Spleen (tissue), 11 donors: ENCODE measurements at regions not wholly inside any gene's neighbourhood (a gene's known extent, or its start where the extent isn't known, plus 50 kb on each side); places are given as distances from the start of the nearest gene placed in this dataset.

ENCODE experiments used
- DNase-seq: peaks from one replicate; pipeline ENCODE4 v3.0.0-alpha.2; 2020
- H3K27ac ChIP-seq, 8 donors: fragments of 200-600 bp; sonication (generic) in 7 of 8; 1 replicate in 4 of 8; 2 replicates in 4 of 8; pipeline versions ENCODE4 v1.5.0 to v1.8.0; 2016 to 2021; ENCODE audit warnings: inconsistent platforms in 4 of 8, mild to moderate bottlenecking in 4 of 8, moderate library complexity in 1 of 8
- H3K27me3 ChIP-seq, 7 donors: fragments of 200-600 bp; sonication (generic) in 6 of 7; replicated peaks in 1 of 7; 1 replicate in 4 of 7; 2 replicates in 3 of 7; pipeline versions ENCODE4 v1.5.0 to v1.8.0; 2016 to 2021; ENCODE audit warnings: inconsistent platforms in 3 of 7, mild to moderate bottlenecking in 1 of 7
- H3K36me3 ChIP-seq, 6 donors: fragments of 200-600 bp; sonication (generic) in 5 of 6; 1 replicate in 4 of 6; 2 replicates in 2 of 6; pipeline versions ENCODE4 v1.5.0 to v1.8.0; 2016 to 2021; ENCODE audit warnings: inconsistent platforms in 2 of 6
- H3K4me1 ChIP-seq, 6 donors: fragments of 200-600 bp; sonication (generic) in 5 of 6; 1 replicate in 3 of 6; 2 replicates in 3 of 6; pipeline versions ENCODE4 v1.5.0 to v1.8.0; 2016 to 2021; ENCODE audit warnings: inconsistent platforms in 3 of 6
- H3K4me3 ChIP-seq, 8 donors: fragments of 200-600 bp; sonication (generic) in 7 of 8; 1 replicate in 4 of 8; 2 replicates in 4 of 8; pipeline versions ENCODE4 v1.5.0 to v1.8.0; 2016 to 2021; ENCODE audit warnings: inconsistent platforms in 4 of 8, mild to moderate bottlenecking in 4 of 8, moderate library complexity in 2 of 8
- H3K9me3 ChIP-seq, 8 donors: fragments of 200-600 bp; sonication (generic) in 7 of 8; 1 replicate in 4 of 8; 2 replicates in 4 of 8; pipeline versions ENCODE4 v1.5.0 to v1.8.0; 2016 to 2021; ENCODE audit warnings: inconsistent platforms in 4 of 8
- CTCF ChIP-seq, 11 experiments: fragments of 200-600 bp in 7 of 11; fragments of 450-650 bp in 4 of 11; sonication (generic) in 4 of 11; IDR thresholded peaks in 8 of 11; conservative IDR thresholded peaks in 3 of 11; 1 replicate in 7 of 11; 2 replicates in 4 of 11; pipeline versions ENCODE4 v1.4.0 to v1.8.0; 2016 to 2021; ENCODE audit warnings: antibody characterized with exemption in 11 of 11, inconsistent platforms in 4 of 11, mild to moderate bottlenecking in 1 of 11
- POLR2A ChIP-seq, 3 donors: fragments of 450-650 bp; IDR thresholded peaks; one replicate each; pipeline ENCODE4 v1.5.1; 2017; ENCODE audit warnings: antibody characterized with exemption in 3 of 3, mild to moderate bottlenecking in 1 of 3
- POLR2AphosphoS5 ChIP-seq, 3 donors: sonication (generic); formaldehyde crosslinking; IDR thresholded peaks; one replicate each; pipeline ENCODE4 v1.5.1; 2017; ENCODE audit warnings: antibody characterized with exemption in 3 of 3
- WGBS, 5 donors: extraction: QIAGEN DNeasy Blood & Tissue Kit in 3 of 5; methylation state at CpG; one replicate each; pipeline versions ENCODE4 v1.1.5 to v1.1.7; 2013 to 2018; 5-methylcytosine and 5-hydroxymethylcytosine counted together
- intact Hi-C: fragments of 100-400 bp; cut with DNase I; formaldehyde crosslinking; loops from one replicate; pipeline ENCODE4 v1.15.0; 2023; ENCODE audit warnings: low total_unique reads
- donor health status: healthy with polysubstance abuse.
- donor health status: DM: no; HTN: no; CAD: no; lungs with moderate emphysema.
- donor health status: DM: no; HTN: no; CAD: no.
- donor health status: Bipolar disorder and iron deficiency.
- donor health status: healthy.
- donor health status: DM: no; HTN: no; CAD: no.
- donor health status: DM: yes; HTN: yes; CAD: no.

DNA sequence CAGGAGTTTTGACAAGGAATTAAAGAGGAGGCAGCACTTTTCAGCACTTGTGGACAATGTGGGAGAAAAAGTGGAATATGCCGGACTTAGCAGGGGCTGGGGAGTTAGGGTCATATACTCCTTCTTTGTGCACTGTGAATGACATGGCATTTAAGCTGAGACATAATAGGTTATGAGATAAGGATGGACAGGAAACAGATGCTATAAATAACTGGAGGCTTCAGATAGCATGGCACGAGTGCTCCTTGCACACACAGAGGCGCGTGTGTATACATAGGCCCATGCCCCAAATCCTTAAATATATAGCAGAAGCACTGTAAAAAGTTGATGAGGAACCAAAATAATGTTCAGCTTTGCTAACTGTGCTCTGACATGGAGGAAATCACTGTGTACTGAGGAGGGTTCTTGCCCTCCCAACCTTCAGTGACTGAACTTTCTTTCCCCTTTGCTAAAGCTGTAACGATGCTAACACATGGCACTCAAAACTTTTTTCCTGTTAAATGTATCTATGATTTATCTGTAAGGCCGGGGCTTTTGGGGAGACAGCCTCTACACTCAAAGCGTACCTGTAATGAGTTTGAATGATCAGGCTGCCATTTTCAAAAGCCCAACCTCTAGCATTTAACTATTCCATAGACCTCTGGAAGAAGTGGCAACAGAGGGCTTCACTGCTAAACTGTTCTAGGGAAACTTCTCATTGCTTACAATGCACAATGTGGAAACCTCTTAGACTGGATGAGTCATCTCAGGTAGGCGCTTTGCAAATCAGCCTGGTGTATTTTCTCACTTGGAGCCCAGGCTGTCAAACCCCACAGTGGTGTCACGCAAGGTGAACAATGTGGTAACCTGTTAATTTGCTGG, 784.6 kb downstream of the NR2F2 start:
- 66 to 75% (median 69%) methylated on average over 9 of the region's 9 CpGs for WGBS, 5 donors
- Histone ChIP-seq H3K36me3 (no peaks in the 10 kb centered on the region), H3K4me1 (peaks cover 0 to 3% (median 0%) of the 10 kb centered on the region in 6 donors), H3K27ac (no peak overlapping the region), H3K4me3 (no peak overlapping the region), H3K27me3 (no peaks in the 10 kb centered on the region), H3K9me3 (peaks cover 0 to 42% (median 26%) of the 10 kb centered on the region in 8 donors)
- intact Hi-C loops, result no loop called here
- DNase-seq, result no peak
- no peak for TF ChIP-seq CTCF (IDR thresholded peaks at IDR 0.05 in 8 of 11, conservative IDR thresholded peaks at IDR 0.05 in 3 of 11)
- TF ChIP-seq POLR2A (IDR thresholded peaks at IDR 0.05), result no peak
- no peak for TF ChIP-seq POLR2AphosphoS5 (IDR thresholded peaks at IDR 0.05)

DNA sequence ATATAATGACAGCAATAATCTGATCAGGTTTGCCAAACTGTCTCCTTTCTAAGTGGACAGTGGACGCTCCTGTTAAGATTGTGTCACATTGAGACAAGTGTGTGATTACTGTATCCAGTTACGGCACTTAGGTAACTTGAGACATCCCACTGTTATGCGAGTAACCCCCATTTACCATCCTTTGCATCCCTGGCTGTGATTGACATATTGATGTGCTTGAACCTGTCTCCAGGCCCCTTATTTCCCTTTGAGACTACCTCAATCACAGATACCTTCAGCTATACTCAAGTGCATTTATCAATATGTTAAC, 785.2 kb downstream of the NR2F2 start:
- WGBS, 5 donors, result 87 to 93% (median 89%) methylated on average over 3 of the region's 3 CpGs
- Histone ChIP-seq H3K9me3 (peaks cover 0 to 41% (median 27%) of the 10 kb centered on the region in 8 donors), H3K4me1 (peaks cover 0 to 3% (median 0%) of the 10 kb centered on the region in 6 donors), H3K27me3 (no peaks in the 10 kb centered on the region), H3K4me3 (no peak overlapping the region), H3K36me3 (no peaks in the 10 kb centered on the region), H3K27ac (no peak overlapping the region)
- no peak for DNase-seq
- TF ChIP-seq CTCF (IDR thresholded peaks at IDR 0.05 in 8 of 11, conservative IDR thresholded peaks at IDR 0.05 in 3 of 11), result no peak
- intact Hi-C loops, result no loop called here

DNA sequence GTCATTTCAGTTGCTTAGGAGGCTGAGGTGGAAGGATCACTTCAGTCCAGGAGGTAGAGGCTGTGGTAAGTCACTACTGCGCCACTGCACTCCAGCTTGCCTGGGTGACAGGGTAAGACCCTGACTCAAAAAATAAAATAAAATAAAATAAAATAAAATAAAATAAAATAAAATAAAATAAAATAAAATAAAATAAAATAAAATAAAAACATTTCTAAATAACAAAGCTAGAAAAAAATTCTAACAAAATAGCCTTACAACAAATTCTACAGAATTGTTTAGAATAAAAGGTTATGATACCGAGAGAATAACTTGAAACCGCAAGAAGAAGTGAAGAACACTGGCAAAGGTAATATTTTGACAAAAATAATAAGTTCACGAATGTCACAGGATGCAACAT, 794.3 kb downstream of the NR2F2 start:
- no peak overlapping the region for H3K4me3 ChIP-seq
- no peak overlapping the region for H3K27ac ChIP-seq
- WGBS, 5 donors, result 77 to 88% (median 87%) methylated on average over 4 of the region's 4 CpGs
- intact Hi-C loops, result no loop called here
- no peak for TF ChIP-seq POLR2AphosphoS5 (IDR thresholded peaks at IDR 0.05)
- TF ChIP-seq CTCF (IDR thresholded peaks at IDR 0.05 in 8 of 11, conservative IDR thresholded peaks at IDR 0.05 in 3 of 11), result no peak
- no peak for TF ChIP-seq POLR2A (IDR thresholded peaks at IDR 0.05)
- H3K9me3 ChIP-seq, result peaks cover 0 to 52% (median 39%) of the 10 kb centered on the region in 8 donors
- H3K4me1 ChIP-seq, result no peaks in the 10 kb centered on the region
- no peaks in the 10 kb centered on the region for H3K27me3 ChIP-seq
- DNase-seq, result no peak
- H3K36me3 ChIP-seq, result no peaks in the 10 kb centered on the region

DNA sequence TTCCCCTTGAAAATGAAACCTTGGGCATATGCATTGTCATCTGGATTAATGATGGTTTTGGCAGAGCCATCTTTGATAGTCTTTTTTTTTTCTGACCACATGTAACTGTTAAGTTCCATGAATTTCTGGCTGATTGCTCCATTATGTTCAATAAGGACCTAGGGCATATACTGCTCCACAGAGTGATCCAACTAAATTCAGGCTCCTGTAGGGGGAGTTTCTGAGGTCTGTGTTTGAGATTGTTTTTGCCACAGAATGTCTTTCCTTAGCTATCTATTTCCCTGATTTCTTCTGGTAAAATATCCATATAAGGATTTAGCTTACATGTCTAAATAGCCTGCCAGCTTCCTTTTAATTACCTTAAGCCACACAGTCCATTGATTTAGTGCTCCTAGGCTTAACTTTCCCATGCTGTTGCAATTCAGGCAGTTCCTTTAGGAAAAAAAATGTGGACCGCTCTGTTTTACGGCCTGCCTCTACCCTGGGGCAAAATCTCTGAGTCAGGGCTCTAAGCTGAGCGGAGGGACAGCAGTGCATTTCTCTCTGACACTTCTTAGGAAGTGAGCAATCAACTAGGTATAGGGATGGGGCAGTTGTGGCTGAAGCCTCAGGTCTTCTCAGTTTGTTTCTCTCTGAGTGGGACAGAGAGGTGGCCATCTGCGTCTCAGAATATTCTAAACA, 796.2 kb downstream of the NR2F2 start:
- 68 to 78% (median 73%) methylated on average over 4 of the region's 4 CpGs for WGBS, 5 donors
- Histone ChIP-seq H3K4me3 (no peak overlapping the region), H3K36me3 (no peaks in the 10 kb centered on the region), H3K27ac (no peak overlapping the region), H3K9me3 (peaks cover 0 to 41% (median 31%) of the 10 kb centered on the region in 8 donors), H3K27me3 (no peaks in the 10 kb centered on the region), H3K4me1 (no peaks in the 10 kb centered on the region)
- DNase-seq, result no peak
- intact Hi-C loops, result no loop called here
- TF ChIP-seq POLR2A (IDR thresholded peaks at IDR 0.05) (no peak), POLR2AphosphoS5 (IDR thresholded peaks at IDR 0.05) (no peak), CTCF (IDR thresholded peaks at IDR 0.05 in 8 of 11, conservative IDR thresholded peaks at IDR 0.05 in 3 of 11) (no peak)
